ENCODE measurements at regions not wholly inside any gene's neighbourhood (a gene's known extent, or its start where the extent isn't known, plus 50 kb on each side); places are given as distances from the start of the nearest gene placed in this dataset.

DNA sequence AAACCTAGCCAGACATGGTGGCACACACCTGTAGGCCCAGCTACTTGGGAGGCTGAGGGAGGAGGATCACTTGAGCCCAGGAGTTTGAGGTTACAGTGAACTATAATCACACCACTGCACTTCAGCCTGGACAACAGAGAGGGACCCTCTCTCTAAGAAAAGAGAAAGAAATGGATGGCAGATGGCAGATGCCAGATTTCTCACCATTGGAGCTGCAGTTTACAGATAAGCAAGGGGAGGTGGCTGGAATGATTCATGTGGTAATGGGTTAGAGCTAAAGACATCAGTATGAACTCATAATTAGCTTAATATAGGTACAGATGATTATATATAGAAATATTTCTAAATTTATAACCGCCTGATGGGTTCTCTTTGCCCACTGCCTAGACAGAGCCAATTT lies 80.1 kb upstream of the IPO5 start:
- TF ChIP-seq HDAC2 (IDR thresholded peaks at IDR 0.05) (no peak), ZNF302 (CRISPR knock-in tag; IDR thresholded peaks at IDR 0.05) (no peak), BHLHE40 (IDR thresholded peaks at IDR 0.05; ENCODE audit: low read depth, low read length) (no peak), EHMT2 (IDR thresholded peaks at IDR 0.05; ENCODE audit: low read depth) (no peak), JUN (IDR thresholded peaks at IDR 0.05) (no peak), ZFP36 (IDR thresholded peaks at IDR 0.05; ENCODE audit: borderline replicate concordance, partially characterized antibody) (no peak), NPAS2 (CRISPR knock-in tag; IDR thresholded peaks at IDR 0.05; ENCODE audit: borderline replicate concordance) (no peak), FOSL2 (IDR thresholded peaks at IDR 0.05) (no peak), FOSL2 (CRISPR knock-in tag; IDR thresholded peaks at IDR 0.05) (no peak), HOXB13 (CRISPR knock-in tag; IDR thresholded peaks at IDR 0.05; ENCODE audit: low read depth) (no peak), FOSB (CRISPR knock-in tag; IDR thresholded peaks at IDR 0.05) (no peak), MYC (IDR thresholded peaks at IDR 0.05; ENCODE audit: borderline replicate concordance, low read length) (no peak), FOXS1 (CRISPR knock-in tag; IDR thresholded peaks at IDR 0.05) (no peak), JUNB (IDR thresholded peaks at IDR 0.05) (no peak), ESRRA (IDR thresholded peaks at IDR 0.05; ENCODE audit: borderline replicate concordance, low read length) (no peak), CBX8 (IDR thresholded peaks at IDR 0.05) (no peak), GATA3 (IDR thresholded peaks at IDR 0.05; ENCODE audit: borderline replicate concordance) (no peak), RAD21 (conservative IDR thresholded peaks at IDR 0.05 in 1 of 2, IDR thresholded peaks at IDR 0.05 in 1 of 2) (no peak), EHF (CRISPR knock-in tag; IDR thresholded peaks at IDR 0.05) (no peak)
- TF ChIP-seq, protein P1, sequence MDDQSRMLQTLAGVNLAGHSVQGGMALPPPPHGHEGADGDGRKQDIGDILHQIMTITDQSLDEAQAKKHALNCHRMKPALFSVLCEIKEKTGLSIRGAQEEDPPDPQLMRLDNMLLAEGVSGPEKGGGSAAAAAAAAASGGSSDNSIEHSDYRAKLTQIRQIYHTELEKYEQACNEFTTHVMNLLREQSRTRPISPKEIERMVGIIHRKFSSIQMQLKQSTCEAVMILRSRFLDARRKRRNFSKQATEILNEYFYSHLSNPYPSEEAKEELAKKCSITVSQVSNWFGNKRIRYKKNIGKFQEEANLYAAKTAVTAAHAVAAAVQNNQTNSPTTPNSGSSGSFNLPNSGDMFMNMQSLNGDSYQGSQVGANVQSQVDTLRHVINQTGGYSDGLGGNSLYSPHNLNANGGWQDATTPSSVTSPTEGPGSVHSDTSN (IDR thresholded peaks at IDR 0.05) = no peak
- TF ChIP-seq, protein P2, sequence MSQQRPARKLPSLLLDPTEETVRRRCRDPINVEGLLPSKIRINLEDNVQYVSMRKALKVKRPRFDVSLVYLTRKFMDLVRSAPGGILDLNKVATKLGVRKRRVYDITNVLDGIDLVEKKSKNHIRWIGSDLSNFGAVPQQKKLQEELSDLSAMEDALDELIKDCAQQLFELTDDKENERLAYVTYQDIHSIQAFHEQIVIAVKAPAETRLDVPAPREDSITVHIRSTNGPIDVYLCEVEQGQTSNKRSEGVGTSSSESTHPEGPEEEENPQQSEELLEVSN (IDR thresholded peaks at IDR 0.05; ENCODE audit: borderline replicate concordance, low read depth) = no peak
- H3K4me3 ChIP-seq = no peak overlapping the region
- no peak overlapping the region for H3K27ac ChIP-seq
- ATAC-seq (no peak), DNase-seq (ENCODE audit: low read depth in 1 of 2, low spot score in 1 of 2) (no peak), FAIRE-seq (no peak)
- ChIA-PET POLR2A (no interaction called here), CTCF (no interaction called here)
- H3K9me3 ChIP-seq = no peaks in the 10 kb centered on the region
- WGBS (ENCODE audit: missing lambda C conversion rate) = 72% methylated on average over 1 of the region's 1 CpG
- no peak overlapping the region for H3K4me2 ChIP-seq
- peaks cover 2% of the 10 kb centered on the region; the same call in 1 of the 3 replicates for H3K4me1 ChIP-seq

DNA sequence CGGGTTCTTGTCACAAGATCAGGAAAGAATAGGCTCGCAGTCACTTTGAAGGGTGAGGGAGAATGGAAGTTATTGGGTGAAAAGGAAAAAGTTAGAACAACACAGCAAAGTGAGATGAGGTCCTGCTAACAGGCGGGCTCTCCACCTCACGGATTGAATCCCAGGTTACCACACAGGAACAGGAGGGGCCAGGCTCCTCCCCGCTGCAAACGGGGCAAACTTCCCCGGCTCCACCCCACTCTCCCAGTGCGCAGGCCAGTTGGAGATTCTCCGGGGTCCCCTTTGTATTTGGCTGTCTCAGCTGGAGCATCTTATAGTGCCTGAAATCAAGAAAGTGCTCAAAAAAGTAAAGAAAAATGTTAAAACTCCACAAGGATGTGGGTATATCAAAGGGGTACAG lies 78.3 kb upstream of the IPO5 start:
- ATAC-seq = no peak
- H3K9me3 ChIP-seq = no peaks in the 10 kb centered on the region
- peaks cover 14% of the 10 kb centered on the region for H3K4me1 ChIP-seq
- no peak overlapping the region for H3K4me2 ChIP-seq
- WGBS (ENCODE audit: missing lambda C conversion rate) = 71% methylated on average over 9 of the region's 9 CpGs
- no peak overlapping the region for H3K27ac ChIP-seq
- no peak for DNase-seq (ENCODE audit: low read depth in 1 of 2, low spot score in 1 of 2)
- no peak for TF ChIP-seq ZC3H11A (IDR thresholded peaks at IDR 0.05)
- no peak for TF ChIP-seq PHF8 (IDR thresholded peaks at IDR 0.05; ENCODE audit: borderline replicate concordance, low read depth)
- no peak for TF ChIP-seq SREBF2 (IDR thresholded peaks at IDR 0.05)
- TF ChIP-seq CEBPB (IDR thresholded peaks at IDR 0.05) = no peak
- TF ChIP-seq, protein P3, sequence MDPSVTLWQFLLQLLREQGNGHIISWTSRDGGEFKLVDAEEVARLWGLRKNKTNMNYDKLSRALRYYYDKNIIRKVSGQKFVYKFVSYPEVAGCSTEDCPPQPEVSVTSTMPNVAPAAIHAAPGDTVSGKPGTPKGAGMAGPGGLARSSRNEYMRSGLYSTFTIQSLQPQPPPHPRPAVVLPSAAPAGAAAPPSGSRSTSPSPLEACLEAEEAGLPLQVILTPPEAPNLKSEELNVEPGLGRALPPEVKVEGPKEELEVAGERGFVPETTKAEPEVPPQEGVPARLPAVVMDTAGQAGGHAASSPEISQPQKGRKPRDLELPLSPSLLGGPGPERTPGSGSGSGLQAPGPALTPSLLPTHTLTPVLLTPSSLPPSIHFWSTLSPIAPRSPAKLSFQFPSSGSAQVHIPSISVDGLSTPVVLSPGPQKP (IDR thresholded peaks at IDR 0.05; ENCODE audit: low read depth, low read length) = no peak
- no peak for TF ChIP-seq FOXS1 (CRISPR knock-in tag; IDR thresholded peaks at IDR 0.05)
- no peak for TF ChIP-seq FOSB (CRISPR knock-in tag; IDR thresholded peaks at IDR 0.05)
- no peak for TF ChIP-seq CBX2 (IDR thresholded peaks at IDR 0.05; ENCODE audit: borderline replicate concordance, low read depth)
- TF ChIP-seq MAZ (IDR thresholded peaks at IDR 0.05; ENCODE audit: borderline replicate concordance, low read depth, low read length) = no peak
- TF ChIP-seq, protein P4, sequence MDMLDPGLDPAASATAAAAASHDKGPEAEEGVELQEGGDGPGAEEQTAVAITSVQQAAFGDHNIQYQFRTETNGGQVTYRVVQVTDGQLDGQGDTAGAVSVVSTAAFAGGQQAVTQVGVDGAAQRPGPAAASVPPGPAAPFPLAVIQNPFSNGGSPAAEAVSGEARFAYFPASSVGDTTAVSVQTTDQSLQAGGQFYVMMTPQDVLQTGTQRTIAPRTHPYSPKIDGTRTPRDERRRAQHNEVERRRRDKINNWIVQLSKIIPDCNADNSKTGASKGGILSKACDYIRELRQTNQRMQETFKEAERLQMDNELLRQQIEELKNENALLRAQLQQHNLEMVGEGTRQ (IDR thresholded peaks at IDR 0.05) = no peak
- TF ChIP-seq POLR2A (IDR thresholded peaks at IDR 0.05; ENCODE audit: low read length) = no peak
- no peak for TF ChIP-seq BHLHE40 (IDR thresholded peaks at IDR 0.05; ENCODE audit: low read depth, low read length)
- TF ChIP-seq MYC (IDR thresholded peaks at IDR 0.05; ENCODE audit: borderline replicate concordance, low read length) = no peak
- no peak for TF ChIP-seq KDM1A (IDR thresholded peaks at IDR 0.05; ENCODE audit: low read depth)
- TF ChIP-seq RCOR1 (IDR thresholded peaks at IDR 0.05; ENCODE audit: low read depth, low read length) = no peak
- no peak for TF ChIP-seq EP300 (IDR thresholded peaks at IDR 0.05)
- TF ChIP-seq TP53 (CRISPR knock-in tag; IDR thresholded peaks at IDR 0.05) = no peak
- TF ChIP-seq, protein P5, sequence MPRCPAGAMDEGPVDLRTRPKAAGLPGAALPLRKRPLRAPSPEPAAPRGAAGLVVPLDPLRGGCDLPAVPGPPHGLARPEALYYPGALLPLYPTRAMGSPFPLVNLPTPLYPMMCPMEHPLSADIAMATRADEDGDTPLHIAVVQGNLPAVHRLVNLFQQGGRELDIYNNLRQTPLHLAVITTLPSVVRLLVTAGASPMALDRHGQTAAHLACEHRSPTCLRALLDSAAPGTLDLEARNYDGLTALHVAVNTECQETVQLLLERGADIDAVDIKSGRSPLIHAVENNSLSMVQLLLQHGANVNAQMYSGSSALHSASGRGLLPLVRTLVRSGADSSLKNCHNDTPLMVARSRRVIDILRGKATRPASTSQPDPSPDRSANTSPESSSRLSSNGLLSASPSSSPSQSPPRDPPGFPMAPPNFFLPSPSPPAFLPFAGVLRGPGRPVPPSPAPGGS (IDR thresholded peaks at IDR 0.05) = no peak
- ChIA-PET POLR2A (no interaction called here), CTCF (interaction anchor here (0.6 to 1.0 kb wide), 2 partner anchors 19 kb away, joined by 3 read pairs; no protein-coding TSS in a partner anchor)
- FAIRE-seq = no peak
- H3K4me3 ChIP-seq = no peak overlapping the region

Measured in A549 (cell line).